ENCODE measurements at regions not wholly inside any gene's neighbourhood (a gene's known extent, or its start where the extent isn't known, plus 50 kb on each side); places are given as distances from the start of the nearest gene placed in this dataset.
A peak's percentile ranks its signal among the peaks of the same experiment; 100 is the strongest.
"Not testable (repeated sequence)": the region's sequence is repeated elsewhere in the genome, so short reads cannot be mapped to it uniquely, and the experiment has no call there.

DNA sequence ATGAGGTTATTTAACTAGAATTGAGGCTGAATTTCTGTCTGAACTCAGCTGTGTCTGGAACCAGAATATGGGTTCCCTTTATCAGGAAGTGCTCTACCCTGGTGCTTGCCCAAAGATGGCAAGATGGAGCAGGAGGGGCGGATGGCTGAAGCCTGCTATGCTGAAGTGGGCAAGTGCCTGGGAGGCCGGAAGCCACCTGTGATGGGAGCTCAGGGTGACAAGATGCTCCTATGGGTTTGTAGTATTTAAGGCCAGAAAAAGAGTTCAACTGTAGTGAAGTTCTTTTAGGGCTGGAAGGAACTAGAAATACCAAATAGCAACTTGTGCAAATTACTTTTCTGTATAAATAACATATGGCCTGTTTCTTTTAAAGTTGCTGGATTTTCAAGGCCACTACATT is 808.9 kb upstream of the RAB6C start:
- no peak for DNase-seq (ENCODE audit: low read depth)

DNA sequence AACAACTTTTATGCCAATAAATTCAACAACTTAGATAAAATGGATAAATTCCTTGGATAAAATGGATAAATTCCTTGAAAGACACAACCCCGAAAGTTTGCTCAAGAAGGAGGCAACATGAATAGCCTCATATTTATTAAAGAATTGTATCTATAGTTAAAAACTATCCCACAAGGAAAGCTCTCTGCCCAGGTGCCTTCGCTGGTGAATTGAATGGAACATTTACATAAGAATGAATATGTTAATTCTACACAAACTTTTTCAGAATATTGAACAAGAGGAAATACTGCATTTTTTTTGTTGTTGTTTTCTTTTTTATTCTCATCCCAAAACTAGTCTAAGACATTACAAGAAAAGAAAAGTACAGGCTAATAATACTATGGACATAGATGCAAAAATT is 805.3 kb upstream of the RAB6C start:
- no peak for DNase-seq (ENCODE audit: low read depth)

DNA sequence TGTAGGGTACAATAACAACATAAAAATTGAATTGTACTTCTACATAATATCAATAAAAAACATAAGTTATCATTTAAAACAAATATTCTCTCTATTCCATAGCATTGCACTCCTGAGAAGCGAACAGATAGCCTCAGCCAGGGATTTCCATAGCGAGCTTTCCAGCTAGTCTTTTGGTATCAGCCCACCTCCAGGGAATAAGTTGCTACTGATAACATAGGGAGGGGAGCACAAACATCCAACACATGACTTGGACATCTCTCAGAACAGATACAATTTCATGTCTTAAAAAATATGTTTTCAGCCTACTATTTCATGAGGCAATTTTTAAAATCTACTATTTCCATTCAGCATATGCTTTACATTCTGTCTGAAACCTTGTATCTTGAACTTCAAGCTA is 804.4 kb upstream of the RAB6C start:
- DNase-seq (ENCODE audit: low read depth) = no peak

DNA sequence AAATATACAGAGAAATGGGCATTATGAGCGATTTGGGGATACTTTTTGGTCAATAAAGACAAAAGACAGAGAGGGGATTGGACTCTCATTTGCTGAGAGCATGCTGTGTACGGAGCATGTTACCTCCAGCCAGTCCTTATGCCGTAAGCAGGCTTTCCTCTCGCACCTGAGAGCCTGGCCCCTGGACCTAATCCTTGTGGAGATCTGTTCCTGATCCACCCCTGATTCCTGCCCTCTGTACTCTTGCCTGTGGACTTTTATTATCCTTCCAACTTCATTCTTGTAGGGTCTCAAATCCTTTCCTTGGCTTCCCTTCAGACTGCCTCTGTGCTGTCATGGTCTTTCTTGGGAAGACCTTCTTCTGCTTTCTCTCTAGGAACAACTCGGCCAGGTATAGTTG is 803.1 kb upstream of the RAB6C start:
- no peak for DNase-seq (ENCODE audit: low read depth)

DNA sequence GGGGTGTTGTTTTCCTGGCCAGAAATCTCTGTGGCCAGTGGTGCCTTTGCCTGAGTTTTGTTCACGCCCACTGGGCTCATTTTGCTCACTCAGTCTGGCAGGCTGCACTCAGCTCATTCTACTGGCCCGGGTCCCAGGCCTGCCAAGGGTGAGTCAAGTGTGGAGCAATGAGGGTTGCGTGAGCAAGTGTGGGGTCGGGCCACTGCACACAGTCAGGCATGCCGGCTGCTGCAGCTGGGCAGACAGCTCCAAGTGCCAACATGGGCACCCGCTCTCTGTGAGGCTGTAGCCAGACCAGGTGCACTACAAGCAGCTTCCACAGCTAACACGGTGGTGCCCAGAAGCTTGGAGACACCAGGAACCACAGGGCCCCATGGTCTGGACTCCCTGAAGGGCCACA is 801.1 kb upstream of the RAB6C start:
- peak; percentile 24 for DNase-seq (ENCODE audit: low read depth)

DNA sequence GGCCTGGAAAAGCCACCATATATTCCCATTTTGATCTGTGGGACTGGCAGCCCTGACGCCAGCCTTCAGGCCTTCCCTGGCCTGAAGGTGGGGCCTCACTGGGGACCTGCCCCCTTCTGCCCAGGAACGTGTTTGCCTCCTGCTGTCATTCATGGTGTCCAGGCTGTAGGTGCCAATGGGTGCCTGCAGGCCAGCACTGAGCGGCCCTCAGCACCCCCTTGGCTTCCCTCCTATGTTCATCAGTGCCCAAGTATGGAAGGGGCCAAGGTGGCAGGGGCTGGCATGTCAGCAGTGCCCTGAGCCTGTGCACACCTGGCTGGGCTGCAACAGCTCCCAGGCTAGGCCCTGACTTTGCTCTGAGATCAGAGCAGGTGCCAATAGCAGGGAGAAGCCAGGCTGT is 800.3 kb upstream of the RAB6C start:
- DNase-seq (ENCODE audit: low read depth) = no peak

DNA sequence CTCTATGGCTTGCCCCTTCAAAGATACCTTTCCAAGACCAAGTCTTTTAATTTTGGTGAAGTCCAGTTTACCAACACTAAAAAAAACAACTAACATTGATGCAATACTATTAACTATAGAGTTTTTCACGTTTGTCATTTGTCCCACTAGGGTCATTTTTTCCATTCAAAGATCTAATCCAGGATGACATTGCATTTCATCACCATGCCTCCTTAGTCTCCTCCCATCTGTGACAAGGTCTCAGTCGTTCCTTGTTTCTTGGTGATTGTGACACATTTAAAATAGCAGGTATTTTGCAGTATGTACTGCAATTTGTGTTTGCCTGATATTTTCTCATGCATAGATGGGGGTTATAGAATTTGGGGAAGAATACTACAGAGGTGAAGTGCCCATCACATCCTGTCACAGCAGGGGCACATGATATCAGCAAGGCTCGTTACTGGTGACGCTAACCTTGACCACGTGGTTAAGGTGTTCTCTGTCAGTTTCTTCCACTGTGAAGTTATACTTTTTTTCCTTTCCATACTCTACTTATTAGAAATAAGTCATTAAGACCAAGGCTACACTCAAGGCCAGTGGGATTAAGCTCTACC is 799.2 kb upstream of the RAB6C start:
- no peak for DNase-seq (ENCODE audit: low read depth)

DNA sequence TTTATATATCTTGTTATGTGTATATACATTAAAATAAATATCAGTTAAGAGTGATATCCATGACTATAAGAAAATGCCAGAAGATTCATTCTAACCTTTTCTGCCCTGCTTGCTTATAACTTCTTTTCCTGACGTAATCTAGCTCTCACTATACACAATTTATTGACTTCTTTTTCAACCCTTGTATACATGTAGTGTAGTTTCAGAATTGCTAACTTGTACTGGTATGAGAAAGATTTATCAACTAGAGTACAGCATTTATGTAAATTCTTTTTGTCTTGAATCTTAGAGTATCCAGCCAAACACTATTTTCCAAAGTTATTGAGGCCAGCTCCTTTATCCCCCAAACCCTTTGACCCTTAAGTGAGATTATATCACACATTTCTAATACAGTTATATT is 798.0 kb upstream of the RAB6C start:
- no peak for DNase-seq (ENCODE audit: low read depth)

DNA sequence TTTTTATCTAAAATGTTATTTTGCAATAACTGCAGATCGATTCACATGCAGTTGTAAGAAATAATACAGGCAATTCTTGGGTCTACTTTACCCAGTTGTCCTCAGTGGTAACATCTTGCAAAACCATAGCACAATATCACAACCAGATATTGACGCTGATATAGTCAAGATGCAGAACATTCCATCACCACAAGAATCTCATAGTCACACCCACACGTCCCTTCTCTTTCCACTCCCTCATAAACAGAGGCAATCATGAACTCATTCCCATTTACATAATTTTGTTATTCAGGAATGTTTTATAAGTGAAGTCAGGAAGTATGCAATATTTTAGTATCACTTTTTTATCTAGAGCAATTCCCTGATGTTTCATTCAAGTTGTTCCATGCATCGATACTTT is 797.5 kb upstream of the RAB6C start:
- no peak for DNase-seq (ENCODE audit: low read depth)

DNA sequence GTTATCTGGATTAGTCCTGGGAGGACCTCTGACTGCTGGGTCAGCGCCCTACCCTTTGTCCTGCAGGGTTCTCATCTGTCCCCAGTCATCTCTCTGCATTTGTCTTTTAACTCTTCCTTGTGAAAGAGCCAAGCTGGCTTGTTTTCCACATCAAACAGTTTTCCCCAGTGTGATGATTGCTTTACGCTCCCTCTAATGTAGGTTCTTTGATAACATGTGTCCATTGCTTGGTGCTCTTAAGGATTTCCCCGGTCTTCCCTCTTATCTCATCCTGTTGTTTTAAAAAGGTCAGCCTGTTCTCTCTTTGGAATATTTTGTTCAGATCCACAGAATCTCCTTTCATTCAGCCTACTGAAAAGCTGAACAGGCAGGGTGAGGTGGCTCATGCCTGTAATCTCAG is 792.1 kb upstream of the RAB6C start:
- DNase-seq (ENCODE audit: low read depth) = no peak

DNA sequence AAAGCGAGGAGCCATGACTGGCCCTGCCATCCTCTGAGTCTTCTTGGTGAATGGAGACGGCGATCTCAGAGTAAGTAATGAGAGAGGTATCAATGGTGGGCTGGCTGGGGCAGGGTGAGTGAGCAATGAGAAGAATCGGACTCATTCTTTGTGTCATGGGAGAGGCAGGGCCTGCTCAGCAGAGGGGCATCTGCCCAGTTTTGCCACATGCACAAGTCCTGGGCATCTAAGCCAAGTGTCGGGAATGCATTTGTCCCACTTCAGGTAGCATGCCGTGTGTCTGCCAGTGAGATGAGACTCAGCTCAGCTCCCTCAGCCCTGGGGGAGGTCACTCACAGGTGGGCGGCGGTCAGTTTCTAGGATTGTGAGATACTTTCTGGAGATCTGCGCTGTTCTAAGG is 791.0 kb upstream of the RAB6C start:
- no peak for DNase-seq (ENCODE audit: low read depth)

DNA sequence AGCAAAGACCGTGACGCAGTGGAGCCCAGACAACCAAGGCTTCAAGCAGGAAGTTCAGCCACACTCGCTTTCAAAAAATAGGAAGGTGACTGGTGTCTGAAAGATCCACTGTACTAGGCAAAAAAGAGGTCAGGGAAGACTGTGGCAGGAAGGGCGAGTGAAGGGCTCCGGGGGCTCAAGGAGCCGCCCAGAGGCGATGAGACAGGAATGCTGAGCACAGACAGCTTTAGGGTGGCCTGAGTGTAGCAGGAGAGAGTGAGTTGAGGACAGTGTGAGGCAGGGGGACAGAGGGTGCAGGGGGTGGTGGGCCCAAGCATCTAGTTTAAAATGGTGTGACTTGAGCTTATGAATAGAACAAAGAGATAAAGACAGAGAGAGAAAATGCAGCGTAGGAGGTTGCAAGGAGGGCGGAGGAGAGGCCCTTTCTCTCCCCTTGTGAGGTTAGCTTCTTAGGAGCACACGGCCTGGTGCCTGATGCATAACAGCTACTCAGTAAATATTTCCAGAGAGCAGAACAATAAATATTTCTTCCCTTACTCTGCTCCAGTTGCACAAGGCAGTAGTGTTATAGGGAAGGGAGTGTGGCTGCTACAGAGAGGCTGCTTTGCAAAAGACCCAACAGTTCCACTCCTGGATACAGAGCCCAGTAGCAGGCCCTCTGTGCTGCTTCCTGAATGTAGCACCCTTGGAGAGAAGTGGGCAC is 789.7 kb upstream of the RAB6C start:
- no peak for DNase-seq (ENCODE audit: low read depth)

DNA sequence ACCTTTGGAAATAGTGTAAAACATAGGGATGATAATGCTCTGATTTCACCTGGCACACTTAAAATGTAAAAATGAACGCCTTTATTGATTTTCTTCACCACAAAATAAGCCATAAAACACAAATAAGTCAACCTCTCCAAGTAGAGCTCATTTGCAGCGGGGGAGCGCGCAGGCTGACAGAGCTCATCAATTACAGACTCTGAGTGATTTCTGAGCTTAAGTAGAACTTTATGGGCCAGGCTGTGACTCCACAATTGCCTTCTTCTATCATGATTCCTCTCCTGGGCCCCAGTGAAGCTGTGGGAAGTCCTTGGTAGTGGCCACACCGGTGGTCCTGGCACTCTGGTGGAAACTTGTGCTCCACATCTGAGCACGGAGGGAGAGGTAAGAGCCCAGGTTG is 789.0 kb upstream of the RAB6C start:
- DNase-seq (ENCODE audit: low read depth) = no peak

DNA sequence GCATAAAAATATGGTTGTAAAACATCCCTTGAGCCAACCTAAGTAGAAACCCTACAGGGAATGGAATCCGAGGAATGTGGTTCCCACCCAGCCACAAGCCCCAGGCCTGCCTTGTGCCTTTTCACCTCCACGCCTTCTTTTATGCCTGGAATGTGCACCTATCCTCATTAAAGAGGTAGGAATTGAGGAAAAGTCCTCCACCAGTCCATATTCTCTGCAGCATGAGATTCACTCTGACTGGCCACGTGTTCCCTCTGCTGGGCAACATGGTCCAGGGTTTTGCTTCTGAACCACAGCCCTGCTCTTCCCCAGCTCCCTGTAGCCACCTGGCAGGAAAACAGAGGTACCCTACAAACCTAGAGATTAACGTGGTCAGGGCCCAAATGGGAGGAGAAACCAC is 787.9 kb upstream of the RAB6C start:
- peak; percentile 8 for DNase-seq (ENCODE audit: low read depth)

DNA sequence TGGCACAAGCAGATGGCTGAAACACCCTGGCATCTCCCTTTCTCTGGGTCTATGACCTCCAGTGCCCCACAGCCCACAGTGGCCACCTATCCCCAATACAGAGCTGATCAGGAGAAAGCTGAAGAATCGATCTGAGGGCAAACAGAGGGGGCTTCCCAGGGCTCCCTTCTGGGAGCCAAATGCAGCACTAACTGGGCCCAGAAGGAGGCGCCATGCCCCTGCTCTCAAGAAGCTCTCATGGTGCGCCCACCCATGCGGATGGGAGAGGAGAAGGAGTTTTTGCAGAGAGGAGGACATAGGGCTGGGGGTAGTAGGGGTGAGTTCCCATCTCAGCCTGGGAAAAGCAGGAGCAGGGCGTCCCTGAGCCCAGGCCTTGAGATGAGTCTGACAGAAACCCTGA is 787.3 kb upstream of the RAB6C start:
- no peak for DNase-seq (ENCODE audit: low read depth)

DNA sequence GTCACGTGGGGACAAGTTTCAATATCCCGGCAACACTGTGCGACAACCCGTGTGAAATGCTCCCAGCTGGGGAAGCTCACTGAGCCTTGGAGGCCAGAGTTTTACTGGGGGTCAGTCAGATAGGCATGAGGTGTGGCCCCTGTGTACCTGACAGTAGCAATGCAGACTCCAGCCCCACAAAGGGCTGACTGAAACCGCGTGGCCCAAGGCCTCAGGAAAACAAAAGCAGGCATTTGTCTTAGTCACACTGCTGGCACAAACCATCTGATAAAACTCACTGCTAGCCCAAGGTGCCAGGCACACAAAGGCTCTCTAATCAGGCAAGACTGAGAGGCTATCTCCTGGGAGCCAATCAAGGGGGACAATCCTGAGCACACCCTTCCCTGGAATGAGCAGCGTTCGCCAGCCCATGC is 786.6 kb upstream of the RAB6C start:
- no peak for DNase-seq (ENCODE audit: low read depth)

DNA sequence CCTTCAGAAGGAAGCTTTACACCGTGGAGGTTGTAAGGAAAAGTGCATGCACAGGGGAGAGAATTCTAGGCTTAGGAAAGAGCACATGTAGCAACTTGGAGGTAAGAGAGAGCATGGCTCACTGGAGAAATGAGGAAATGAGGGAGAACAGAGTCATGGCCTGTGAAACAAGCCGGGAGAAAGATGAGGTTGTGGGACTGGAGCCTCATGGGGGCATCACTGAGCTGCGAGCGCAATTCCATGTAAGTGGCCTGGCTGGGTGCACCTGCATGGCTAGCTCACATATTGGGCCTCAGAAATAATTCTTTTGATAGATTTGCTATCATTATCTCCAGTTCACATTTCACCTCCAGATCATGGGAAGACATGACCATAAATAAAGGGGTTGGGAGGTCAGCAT is 785.5 kb upstream of the RAB6C start:
- no peak for DNase-seq (ENCODE audit: low read depth)

DNA sequence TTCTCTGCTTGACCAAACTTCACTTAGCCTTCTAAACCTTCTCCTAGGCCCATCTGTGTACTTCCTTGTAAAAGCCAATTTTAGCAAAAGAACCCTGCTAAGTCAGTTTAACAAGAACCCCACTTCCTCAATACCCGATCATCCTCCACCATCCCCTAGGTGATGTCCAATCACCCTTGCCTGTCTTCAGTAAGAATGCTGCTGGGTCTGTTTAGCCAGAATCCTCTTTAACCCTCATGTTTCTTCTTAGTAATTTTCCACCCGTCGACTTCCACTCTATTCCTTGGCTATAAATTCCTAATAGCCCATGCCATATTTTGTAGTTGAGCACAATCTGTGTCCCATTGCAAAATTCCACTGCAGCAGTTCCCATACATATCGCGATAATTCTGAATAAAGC is 780.0 kb upstream of the RAB6C start:
- DNase-seq (ENCODE audit: low read depth) = no peak

DNA sequence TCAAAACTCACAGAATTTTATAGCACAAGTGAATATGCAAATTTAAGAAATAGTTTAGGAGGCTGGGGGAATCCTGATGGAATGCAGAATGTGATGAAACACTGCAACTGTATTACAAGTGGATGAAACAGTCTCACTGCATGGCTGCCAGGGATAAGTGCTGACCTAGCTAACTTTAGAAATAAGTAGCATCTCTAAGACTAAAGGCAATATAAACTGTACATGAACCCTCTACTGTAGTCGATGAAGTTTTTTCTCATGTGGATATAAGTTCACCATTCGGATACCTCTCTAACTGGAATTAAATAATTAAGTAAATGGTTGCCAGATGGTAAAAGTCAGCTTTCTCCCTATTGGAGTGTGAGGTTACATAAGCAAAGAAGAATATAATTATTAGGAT is 777.8 kb upstream of the RAB6C start:
- no peak for DNase-seq (ENCODE audit: low read depth)

DNA sequence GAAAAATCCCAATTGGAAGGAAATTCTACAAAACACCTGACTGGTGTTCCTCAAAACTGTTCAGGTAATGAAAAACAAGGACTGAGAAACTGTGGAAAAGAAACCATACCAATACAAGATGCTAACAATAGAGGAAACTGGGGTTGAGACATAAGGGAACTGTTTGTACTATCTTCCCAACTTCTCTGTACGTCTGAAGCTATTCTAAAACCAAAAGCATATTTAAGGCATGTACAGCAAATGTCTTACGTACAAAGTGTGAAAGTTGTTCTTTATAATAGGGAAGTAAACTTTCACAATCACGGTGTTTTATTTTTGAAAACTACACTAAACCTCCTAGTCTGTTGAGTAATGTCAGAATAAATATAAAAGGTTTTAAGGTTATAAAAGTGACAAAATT is 776.1 kb upstream of the RAB6C start:
- DNase-seq (ENCODE audit: low read depth) = no peak

DNA sequence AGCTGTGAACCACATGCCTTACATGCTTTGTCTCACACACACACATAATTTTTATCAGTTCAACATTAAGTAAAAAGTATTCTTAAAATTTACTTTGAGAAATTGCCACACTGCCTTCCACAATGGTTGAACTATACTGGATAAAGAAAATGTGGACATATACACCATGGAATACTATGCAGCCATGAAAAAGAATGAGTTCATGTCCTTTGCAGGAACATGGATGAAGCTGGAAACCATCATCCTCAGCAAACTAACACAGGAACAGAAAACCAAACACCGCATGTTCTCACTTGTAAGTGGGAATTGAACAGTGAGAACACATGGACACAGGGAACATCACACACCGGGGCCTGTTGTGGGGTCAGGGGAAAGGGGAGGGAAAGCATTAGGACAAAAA is 774.9 kb upstream of the RAB6C start:
- DNase-seq (ENCODE audit: low read depth) = not testable (repeated sequence)

DNA sequence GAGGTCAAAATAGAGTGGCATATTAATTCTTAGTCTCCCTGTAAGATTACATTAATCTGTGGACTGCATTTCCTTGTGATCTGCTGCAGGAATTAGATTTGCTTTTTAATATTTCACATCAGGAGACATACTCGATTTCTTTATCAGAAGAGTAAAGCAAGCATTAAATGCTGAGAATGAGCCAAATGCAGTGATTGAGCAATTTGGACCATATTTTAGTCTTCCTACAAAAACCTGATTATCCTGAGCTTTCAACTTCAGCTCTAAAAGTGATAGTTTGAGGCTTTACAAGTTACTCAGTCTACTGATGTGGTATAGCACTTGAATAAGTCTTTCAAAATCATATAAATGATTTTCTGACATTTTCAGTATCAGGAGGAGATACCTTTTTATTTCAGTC is 774.3 kb upstream of the RAB6C start:
- DNase-seq (ENCODE audit: low read depth) = no peak

DNA sequence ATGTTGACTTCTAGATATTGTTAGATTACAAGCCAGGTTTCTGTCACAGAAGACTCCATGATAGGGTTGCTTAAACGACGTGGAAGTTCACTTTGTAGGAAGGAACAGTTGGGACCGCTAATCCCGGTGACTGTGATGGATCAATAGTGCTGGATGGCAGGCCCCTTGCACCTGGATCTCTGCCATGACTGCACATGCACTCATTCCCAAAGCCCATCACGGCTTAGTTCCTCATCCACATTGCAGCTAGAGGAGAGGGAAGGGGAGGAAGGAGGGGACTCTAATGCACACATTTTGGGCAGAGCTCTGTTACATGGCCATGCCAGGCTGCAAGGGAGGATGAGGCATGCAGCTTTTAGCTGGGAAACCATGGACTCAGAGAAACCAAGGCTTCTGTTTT is 773.7 kb upstream of the RAB6C start:
- no peak for DNase-seq (ENCODE audit: low read depth)

All from HT1080 (cell line).